ENCODE measurements at regions not wholly inside any gene's neighbourhood (a gene's known extent, or its start where the extent isn't known, plus 50 kb on each side); places are given as distances from the start of the nearest gene placed in this dataset.
A peak's percentile ranks its signal among the peaks of the same experiment; 100 is the strongest.

GRCh38 chr3:116767726-116768125, 58.1 kb downstream of the TUSC7 start:
- WGBS, 2 experiments (ENCODE audit: low coverage in 1 of 2, low lambda C conversion rate in 2 of 2, missing lambda C conversion rate in 2 of 2): 66 to 73% methylated on average over 1 of the region's 1 CpG
- no peak for TF ChIP-seq EZH2 (IDR thresholded peaks at IDR 0.05; ENCODE audit: insufficient read depth, poor library complexity, severe bottlenecking)
- no peak for TF ChIP-seq EZH2phosphoT487 (IDR thresholded peaks at IDR 0.05; ENCODE audit: insufficient read depth, low read depth)
- Histone ChIP-seq H3F3A (ENCODE audit: insufficient read depth) (no peaks in the 10 kb centered on the region), H3K36me3 (ENCODE audit: low read depth) (no peaks in the 10 kb centered on the region), H2AFZ (no peak overlapping the region), H3K4me1 (ENCODE audit: insufficient read depth) (no peaks in the 10 kb centered on the region), H3K9me3 (ENCODE audit: low read depth) (no peaks in the 10 kb centered on the region), H3K9ac (no peak overlapping the region), H3K4me2 (ENCODE audit: unreplicated experiment) (no peak overlapping the region), H4K20me1 (ENCODE audit: insufficient read depth) (no peaks in the 10 kb centered on the region), H3K27me3 (replicated peaks; ENCODE audit: insufficient read depth) (no peaks in the 10 kb centered on the region), H3K79me2 (ENCODE audit: insufficient read depth) (no peaks in the 10 kb centered on the region), H3K4me3 (no peak overlapping the region), H3K9me2 (ENCODE audit: insufficient read depth) (no peaks in the 10 kb centered on the region), H3K27ac (no peak overlapping the region)
- in situ Hi-C loops (cut with MboI): loop anchor here (25.0 kb wide), 1 partner anchor 630 kb away; no protein-coding TSS in a partner anchor
- DNase-seq: no peak

- no peak overlapping the region for H3K4me2 ChIP-seq (ENCODE audit: unreplicated experiment)
- peak; percentile 85 for DNase-seq
- no peaks in the 10 kb centered on the region for H4K20me1 ChIP-seq (ENCODE audit: insufficient read depth)
- H3K4me3 ChIP-seq: no peak overlapping the region
- no peaks in the 10 kb centered on the region for H3K9me3 ChIP-seq (ENCODE audit: low read depth)
- H3K9ac ChIP-seq: no peak overlapping the region
- in situ Hi-C loops (cut with MboI): loop anchor here (25.0 kb wide), 1 partner anchor 634 kb away; no protein-coding TSS in a partner anchor
- no peak overlapping the region for H3K27ac ChIP-seq
- WGBS, 2 experiments (ENCODE audit: low coverage in 1 of 2, low lambda C conversion rate in 2 of 2, missing lambda C conversion rate in 2 of 2): 0 to 1% methylated on average over 7 of the region's 7 CpGs
- no peaks in the 10 kb centered on the region for H3K27me3 ChIP-seq (replicated peaks; ENCODE audit: insufficient read depth)
- H3K79me2 ChIP-seq (ENCODE audit: insufficient read depth): no peaks in the 10 kb centered on the region
- H3F3A ChIP-seq (ENCODE audit: insufficient read depth): no peaks in the 10 kb centered on the region
- H2AFZ ChIP-seq: no peak overlapping the region
- TF ChIP-seq EZH2 (IDR thresholded peaks at IDR 0.05; ENCODE audit: insufficient read depth, poor library complexity, severe bottlenecking) (no peak), EZH2phosphoT487 (IDR thresholded peaks at IDR 0.05; ENCODE audit: insufficient read depth, low read depth) (no peak)
- no peaks in the 10 kb centered on the region for H3K9me2 ChIP-seq (ENCODE audit: insufficient read depth)
- H3K4me1 ChIP-seq (ENCODE audit: insufficient read depth): no peaks in the 10 kb centered on the region
- H3K36me3 ChIP-seq (ENCODE audit: low read depth): no peaks in the 10 kb centered on the region
Measured at GRCh38 chr3:116770815-116771450, 61.4 kb downstream of the TUSC7 start.

- H4K20me1 ChIP-seq (ENCODE audit: insufficient read depth): no peaks in the 10 kb centered on the region
- H3K36me3 ChIP-seq (ENCODE audit: low read depth): no peaks in the 10 kb centered on the region
- peak; percentile 20 for DNase-seq
- no peak overlapping the region for H2AFZ ChIP-seq
- no peak overlapping the region for H3K27ac ChIP-seq
- H3K4me3 ChIP-seq: no peak overlapping the region
- H3K9me3 ChIP-seq (ENCODE audit: low read depth): no peaks in the 10 kb centered on the region
- no peaks in the 10 kb centered on the region for H3K79me2 ChIP-seq (ENCODE audit: insufficient read depth)
- WGBS, 2 experiments (ENCODE audit: low coverage in 1 of 2, low lambda C conversion rate in 2 of 2, missing lambda C conversion rate in 2 of 2): 76% methylated on average over 10 of the region's 10 CpGs
- no peaks in the 10 kb centered on the region for H3K27me3 ChIP-seq (replicated peaks; ENCODE audit: insufficient read depth)
- no peak overlapping the region for H3K9ac ChIP-seq
- H3F3A ChIP-seq (ENCODE audit: insufficient read depth): no peaks in the 10 kb centered on the region
- in situ Hi-C loops (cut with MboI): no loop called here
- no peak for TF ChIP-seq EZH2phosphoT487 (IDR thresholded peaks at IDR 0.05; ENCODE audit: insufficient read depth, low read depth)
- no peaks in the 10 kb centered on the region for H3K9me2 ChIP-seq (ENCODE audit: insufficient read depth)
- no peaks in the 10 kb centered on the region for H3K4me1 ChIP-seq (ENCODE audit: insufficient read depth)
- no peak overlapping the region for H3K4me2 ChIP-seq (ENCODE audit: unreplicated experiment)
Measured at GRCh38 chr3:116776880-116777785, 67.6 kb downstream of the TUSC7 start.

GRCh38 chr3:116785226-116785625, 75.6 kb downstream of the TUSC7 start:
- Histone ChIP-seq H3K9me3 (ENCODE audit: low read depth) (no peaks in the 10 kb centered on the region), H3K9me2 (ENCODE audit: insufficient read depth) (no peaks in the 10 kb centered on the region), H3K27me3 (replicated peaks; ENCODE audit: insufficient read depth) (no peaks in the 10 kb centered on the region), H3K4me3 (no peak overlapping the region), H3K27ac (no peak overlapping the region), H3K36me3 (ENCODE audit: low read depth) (no peaks in the 10 kb centered on the region), H3F3A (ENCODE audit: insufficient read depth) (no peaks in the 10 kb centered on the region), H3K9ac (no peak overlapping the region), H3K79me2 (ENCODE audit: insufficient read depth) (no peaks in the 10 kb centered on the region), H4K20me1 (ENCODE audit: insufficient read depth) (no peaks in the 10 kb centered on the region), H2AFZ (no peak overlapping the region), H3K4me2 (ENCODE audit: unreplicated experiment) (no peak overlapping the region), H3K4me1 (ENCODE audit: insufficient read depth) (no peaks in the 10 kb centered on the region)
- in situ Hi-C loops (cut with MboI): no loop called here
- 57 to 69% methylated on average over 3 of the region's 3 CpGs for WGBS, 2 experiments (ENCODE audit: low coverage in 1 of 2, low lambda C conversion rate in 2 of 2, missing lambda C conversion rate in 2 of 2)
- TF ChIP-seq EZH2phosphoT487 (IDR thresholded peaks at IDR 0.05; ENCODE audit: insufficient read depth, low read depth) (no peak), EZH2 (IDR thresholded peaks at IDR 0.05; ENCODE audit: insufficient read depth, poor library complexity, severe bottlenecking) (no peak)
- no peak for DNase-seq

Data from GM23248 (cell line).